Right forelimb (tissue), 1 donor: ENCODE measurements at regions not wholly inside any gene's neighbourhood (a gene's known extent, or its start where the extent isn't known, plus 50 kb on each side); places are given as distances from the start of the nearest gene placed in this dataset.
A peak's percentile ranks its signal among the peaks of the same experiment; 100 is the strongest.

Experiments
- DNase-seq: peaks from one replicate; pipeline ENCODE4 v3.0.0-alpha.2; 2018

GRCh38 chr2:120480346-120480902 is 134.5 kb downstream of the INHBB start:
- peak; percentile 13 for DNase-seq

GRCh38 chr2:120480903-120481445 is 135.0 kb downstream of the INHBB start:
- DNase-seq, result peak; percentile 25

- DNase-seq, result peak; percentile 22
These were observed 135.7 kb downstream of the INHBB start for GRCh38 chr2:120481446-120482194.

GRCh38 chr2:120482334-120482733 is 136.4 kb downstream of the INHBB start:
- DNase-seq, result peak; percentile 26

- peak; percentile 28 for DNase-seq
These were observed 137.4 kb downstream of the INHBB start for GRCh38 chr2:120483355-120483754.

GRCh38 chr2:120485096-120485495 is 139.2 kb downstream of the INHBB start:
- no peak for DNase-seq

GRCh38 chr2:120486441-120486840 is 140.5 kb downstream of the INHBB start:
- no peak for DNase-seq

GRCh38 chr2:120486946-120487345 is 141.0 kb downstream of the INHBB start:
- no peak for DNase-seq

GRCh38 chr2:120488531-120488930 is 142.6 kb downstream of the INHBB start:
- no peak for DNase-seq

- DNase-seq, result no peak
These were observed 143.1 kb downstream of the INHBB start for GRCh38 chr2:120489023-120489422.

GRCh38 chr2:120490091-120490798 is 144.3 kb downstream of the INHBB start:
- no peak for DNase-seq

GRCh38 chr2:120491111-120491625 is 145.2 kb downstream of the INHBB start:
- no peak for DNase-seq

- no peak for DNase-seq
These were observed 147.3 kb downstream of the INHBB start for GRCh38 chr2:120493231-120493630.

- DNase-seq, result no peak
These were observed 148.5 kb downstream of the INHBB start for GRCh38 chr2:120494446-120494845.

GRCh38 chr2:120495586-120495985 is 149.7 kb downstream of the INHBB start:
- DNase-seq, result no peak

- DNase-seq, result no peak
These were observed 150.3 kb downstream of the INHBB start for GRCh38 chr2:120496235-120496634.

- DNase-seq, result no peak
These were observed 150.8 kb downstream of the INHBB start for GRCh38 chr2:120496759-120497158.

- DNase-seq, result no peak
These were observed 151.5 kb downstream of the INHBB start for GRCh38 chr2:120497261-120497977.

- no peak for DNase-seq
These were observed 152.2 kb downstream of the INHBB start for GRCh38 chr2:120498121-120498520.

GRCh38 chr2:120498576-120499394 is 152.8 kb downstream of the INHBB start:
- no peak for DNase-seq

GRCh38 chr2:120499784-120500495 is 154.0 kb downstream of the INHBB start:
- no peak for DNase-seq
